ENCODE measurements at regions not wholly inside any gene's neighbourhood (a gene's known extent, or its start where the extent isn't known, plus 50 kb on each side); places are given as distances from the start of the nearest gene placed in this dataset.

DNA sequence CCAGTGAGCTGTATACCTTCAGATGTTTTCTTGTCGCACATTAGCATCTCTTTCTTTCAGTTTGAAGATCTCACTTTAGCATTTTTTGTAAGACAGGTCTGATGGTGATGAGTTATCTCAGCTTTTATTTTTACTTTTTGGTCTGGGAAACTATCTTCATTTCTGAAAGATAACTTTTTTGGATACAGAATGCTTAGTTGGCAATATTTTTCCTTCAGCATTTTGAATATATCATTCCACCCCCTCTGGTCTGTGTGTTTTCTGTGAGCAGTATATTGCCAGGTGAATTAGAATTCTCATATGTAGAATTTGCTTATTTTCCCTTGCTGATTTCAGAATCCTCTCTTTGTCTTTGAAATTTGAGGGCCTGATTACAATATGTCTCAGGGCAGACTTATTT is 743.3 kb downstream of the PLOD2 start:
- TF ChIP-seq, protein P1, sequence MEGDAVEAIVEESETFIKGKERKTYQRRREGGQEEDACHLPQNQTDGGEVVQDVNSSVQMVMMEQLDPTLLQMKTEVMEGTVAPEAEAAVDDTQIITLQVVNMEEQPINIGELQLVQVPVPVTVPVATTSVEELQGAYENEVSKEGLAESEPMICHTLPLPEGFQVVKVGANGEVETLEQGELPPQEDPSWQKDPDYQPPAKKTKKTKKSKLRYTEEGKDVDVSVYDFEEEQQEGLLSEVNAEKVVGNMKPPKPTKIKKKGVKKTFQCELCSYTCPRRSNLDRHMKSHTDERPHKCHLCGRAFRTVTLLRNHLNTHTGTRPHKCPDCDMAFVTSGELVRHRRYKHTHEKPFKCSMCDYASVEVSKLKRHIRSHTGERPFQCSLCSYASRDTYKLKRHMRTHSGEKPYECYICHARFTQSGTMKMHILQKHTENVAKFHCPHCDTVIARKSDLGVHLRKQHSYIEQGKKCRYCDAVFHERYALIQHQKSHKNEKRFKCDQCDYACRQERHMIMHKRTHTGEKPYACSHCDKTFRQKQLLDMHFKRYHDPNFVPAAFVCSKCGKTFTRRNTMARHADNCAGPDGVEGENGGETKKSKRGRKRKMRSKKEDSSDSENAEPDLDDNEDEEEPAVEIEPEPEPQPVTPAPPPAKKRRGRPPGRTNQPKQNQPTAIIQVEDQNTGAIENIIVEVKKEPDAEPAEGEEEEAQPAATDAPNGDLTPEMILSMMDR (IDR thresholded peaks at IDR 0.05): no peak
- TF ChIP-seq POLR2A (IDR thresholded peaks at IDR 0.05): no peak
